GM19238 (cell line): ENCODE measurements at regions not wholly inside any gene's neighbourhood (a gene's known extent, or its start where the extent isn't known, plus 50 kb on each side); places are given as distances from the start of the nearest gene placed in this dataset.
"Not testable (repeated sequence)": the region's sequence is repeated elsewhere in the genome, so short reads cannot be mapped to it uniquely, and the experiment has no call there.

Experiments used
- DNase-seq: peaks from one replicate; pipeline ENCODE4 v3.0.0; 2011; ENCODE audit warnings: low spot score; ENCODE audit not compliant: insufficient read length

GRCh38 chr17:51387986-51388385 is 127.6 kb downstream of the UTP18 start:
- no peak for DNase-seq

GRCh38 chr17:51389875-51390274 is 129.5 kb downstream of the UTP18 start:
- no peak for DNase-seq

GRCh38 chr17:51391982-51392654 is 131.8 kb downstream of the UTP18 start:
- DNase-seq: no peak

- no peak for DNase-seq
Observed at GRCh38 chr17:51395621-51396020, 135.3 kb downstream of the UTP18 start.

- DNase-seq: no peak
Observed at GRCh38 chr17:51397361-51398127, 137.2 kb downstream of the UTP18 start.

- no peak for DNase-seq
Observed at GRCh38 chr17:51398128-51398525, 137.8 kb downstream of the UTP18 start.

GRCh38 chr17:51398687-51399086 is 138.3 kb downstream of the UTP18 start:
- DNase-seq: no peak

GRCh38 chr17:51401279-51401678 is 140.9 kb downstream of the UTP18 start:
- DNase-seq: no peak

GRCh38 chr17:51402899-51403298 is 142.6 kb downstream of the UTP18 start:
- no peak for DNase-seq

- DNase-seq: no peak
Observed at GRCh38 chr17:51407576-51407975, 147.2 kb downstream of the UTP18 start.

- no peak for DNase-seq
Observed at GRCh38 chr17:51419476-51419875, 159.1 kb downstream of the UTP18 start.

- no peak for DNase-seq
Observed at GRCh38 chr17:51421525-51421924, 161.2 kb downstream of the UTP18 start.

GRCh38 chr17:51422634-51423033 is 162.3 kb downstream of the UTP18 start:
- no peak for DNase-seq

- no peak for DNase-seq
Observed at GRCh38 chr17:51423421-51424160, 163.2 kb downstream of the UTP18 start.

GRCh38 chr17:51425773-51426172 is 165.4 kb downstream of the UTP18 start:
- no peak for DNase-seq

- no peak for DNase-seq
Observed at GRCh38 chr17:51427323-51427811, 167.0 kb downstream of the UTP18 start.

GRCh38 chr17:51427856-51428255 is 167.5 kb downstream of the UTP18 start:
- peak; percentile 10 for DNase-seq

GRCh38 chr17:51428668-51429495 is 168.5 kb downstream of the UTP18 start:
- no peak for DNase-seq

- not testable (repeated sequence) for DNase-seq
Observed at GRCh38 chr17:51429938-51430337, 169.6 kb downstream of the UTP18 start.

- DNase-seq: no peak
Observed at GRCh38 chr17:51430591-51430990, 170.2 kb downstream of the UTP18 start.
